Anterior cingulate cortex (tissue), 58 donors: ENCODE measurements at regions not wholly inside any gene's neighbourhood (a gene's known extent, or its start where the extent isn't known, plus 50 kb on each side); places are given as distances from the start of the nearest gene placed in this dataset.
A peak's percentile ranks its signal among the peaks of the same experiment; 100 is the strongest.

Experiments
- DNase-seq, 58 donors: peaks; one replicate each; lab custom pipeline; 2025; lab: John Stamatoyannopoulos, UW

DNA sequence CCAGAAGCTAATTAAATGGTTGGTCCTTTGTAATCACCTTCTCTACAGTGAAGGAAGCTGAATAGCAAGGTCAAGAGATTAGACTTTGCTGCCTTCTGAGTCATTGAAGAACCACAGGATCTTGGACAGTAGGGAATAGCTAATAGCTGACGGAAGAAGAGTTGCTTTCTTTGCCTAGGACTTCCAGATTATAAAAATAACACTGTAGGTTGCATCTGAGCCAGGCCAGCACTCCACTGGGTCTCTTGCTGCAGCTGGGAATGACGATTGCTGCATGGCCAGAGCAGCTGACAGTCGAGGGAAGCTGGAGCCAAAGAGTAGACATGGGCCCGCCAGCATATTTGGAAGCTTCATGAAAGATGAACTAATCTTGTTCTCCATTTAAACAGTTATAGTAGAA is 81.5 kb upstream of the KCNMB2 start:
- peak in 7 of 58 donors; percentile 2 to 9 (median 6) for DNase-seq

DNA sequence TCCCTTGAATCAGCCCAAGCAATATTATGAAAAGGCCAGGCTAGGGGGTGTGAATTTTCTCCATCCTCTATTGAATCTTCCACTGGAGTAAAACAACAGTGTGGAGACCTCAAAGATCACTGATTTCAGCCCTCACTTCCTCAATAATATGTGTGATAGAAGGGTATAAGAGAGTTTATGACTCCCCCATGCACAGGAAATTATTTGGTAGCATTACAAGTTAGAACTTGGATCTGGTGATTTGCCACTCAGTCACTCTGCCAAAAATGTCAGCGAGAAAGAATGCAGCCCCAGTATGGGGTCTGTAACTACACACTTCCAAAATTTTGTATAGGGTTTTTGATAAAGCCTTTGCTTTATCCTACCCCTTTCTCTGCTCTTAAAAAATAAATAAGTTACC is 81.0 kb upstream of the KCNMB2 start:
- DNase-seq, result no peak

DNA sequence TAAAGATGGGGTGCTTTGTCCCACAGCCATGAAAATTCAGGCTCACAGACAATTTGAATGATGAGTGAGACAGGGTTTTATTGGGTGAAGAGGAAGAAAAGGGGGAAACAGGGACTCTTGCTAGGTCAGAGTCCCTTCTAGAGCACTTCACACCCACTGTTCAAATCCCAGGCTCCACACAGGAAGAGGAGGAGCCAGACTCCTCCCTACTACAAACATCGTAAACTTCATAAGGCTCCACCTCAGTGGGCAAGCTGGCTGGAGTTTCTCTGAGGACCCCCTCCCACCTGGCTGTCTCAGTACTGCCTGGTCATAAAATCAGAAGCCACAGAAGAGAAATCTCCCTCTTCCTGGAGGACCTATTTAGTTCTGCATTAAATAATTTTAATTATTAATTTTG is 80.3 kb upstream of the KCNMB2 start:
- no peak for DNase-seq

- DNase-seq, result peak in 2 of 58 donors; percentile 1 to 3
Observed at GRCh38 chr3:178456621-178457285, 79.5 kb upstream of the KCNMB2 start.

DNA sequence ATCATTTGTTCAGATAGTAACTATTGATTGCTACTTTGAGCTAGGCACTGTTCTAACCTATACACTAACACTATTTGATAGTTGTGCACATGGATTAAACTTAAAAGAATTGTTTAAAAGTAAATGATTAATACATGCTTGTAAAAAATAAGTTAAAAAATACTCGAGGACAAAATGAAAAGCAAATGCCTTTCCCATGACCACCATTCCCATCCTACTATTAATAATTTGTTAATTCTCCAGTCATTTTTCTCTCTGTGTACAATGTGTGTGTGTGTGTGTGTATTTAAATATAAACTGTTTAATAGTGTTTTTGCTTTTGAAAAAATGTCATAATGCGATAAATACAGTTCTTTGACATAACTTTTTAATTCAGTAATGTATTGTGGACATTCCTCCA is 78.7 kb upstream of the KCNMB2 start:
- DNase-seq, result no peak

DNA sequence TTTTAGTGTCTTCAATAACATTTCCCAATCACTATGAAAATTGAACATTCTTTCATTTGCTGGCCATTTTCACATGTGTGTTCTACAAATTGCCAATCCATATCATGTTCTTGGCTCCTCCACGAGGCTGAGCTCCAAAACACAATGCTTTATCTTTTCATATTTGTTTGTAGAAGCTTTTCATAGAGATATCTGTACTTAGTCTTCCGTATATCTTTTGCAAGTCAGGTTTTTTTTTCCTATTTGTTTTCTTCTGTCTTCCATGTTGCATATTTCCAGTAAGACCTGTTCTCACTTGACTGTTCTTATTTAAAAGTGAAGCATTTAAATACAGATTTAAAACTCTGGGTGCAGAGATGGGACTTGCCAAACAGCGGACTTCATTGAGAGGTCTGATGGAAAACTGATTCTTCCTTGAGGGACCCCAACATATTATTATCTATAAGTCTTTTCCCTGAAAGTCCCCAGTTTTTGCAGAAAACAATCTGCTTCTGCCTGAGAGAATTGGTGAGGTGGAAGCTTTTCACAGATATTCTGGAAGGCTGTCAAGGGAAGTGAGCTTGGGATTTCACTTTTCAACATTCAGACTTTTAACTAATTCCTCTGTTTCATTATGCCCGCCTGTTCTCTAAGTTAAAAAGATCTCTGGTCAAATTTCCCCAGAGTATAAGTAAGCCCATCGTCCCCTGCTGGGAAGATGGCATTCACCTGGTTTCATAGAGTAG is 77.8 kb upstream of the KCNMB2 start:
- no peak for DNase-seq

- DNase-seq, result no peak
Observed at GRCh38 chr3:178459038-178459410, 77.2 kb upstream of the KCNMB2 start.

- no peak for DNase-seq
Observed at GRCh38 chr3:178465260-178466180, 70.7 kb upstream of the KCNMB2 start.

GRCh38 chr3:178472941-178473340 is 63.3 kb upstream of the KCNMB2 start:
- DNase-seq, result no peak

- DNase-seq, result no peak
Observed at GRCh38 chr3:178474526-178474925, 61.7 kb upstream of the KCNMB2 start.

GRCh38 chr3:178475062-178475461 is 61.2 kb upstream of the KCNMB2 start:
- no peak for DNase-seq

- DNase-seq, result no peak
Observed at GRCh38 chr3:178476886-178477285, 59.4 kb upstream of the KCNMB2 start.

DNA sequence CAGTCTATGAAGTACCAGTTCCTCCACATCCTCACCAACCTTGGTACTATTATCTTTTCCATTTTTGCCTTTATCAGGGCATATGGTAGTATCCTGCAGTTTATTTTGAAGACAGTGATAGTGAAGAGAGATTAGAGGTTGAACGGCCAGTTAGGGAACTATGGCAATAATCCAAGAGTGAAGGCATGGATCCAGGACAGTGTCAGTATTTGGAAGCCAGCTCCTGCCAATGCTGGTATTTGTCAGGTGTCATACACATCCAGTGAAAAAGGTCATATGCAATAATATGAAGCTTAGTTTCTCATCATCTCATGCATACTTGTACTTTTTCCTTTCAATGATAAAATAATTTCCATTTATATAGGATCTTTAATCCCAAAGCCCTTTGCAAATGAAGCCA is 56.8 kb upstream of the KCNMB2 start:
- DNase-seq, result no peak

- no peak for DNase-seq
Observed at GRCh38 chr3:178479860-178480259, 56.4 kb upstream of the KCNMB2 start.

GRCh38 chr3:178480274-178480673 is 56.0 kb upstream of the KCNMB2 start:
- DNase-seq, result peak in 1 of 58 donors; percentile 0

DNA sequence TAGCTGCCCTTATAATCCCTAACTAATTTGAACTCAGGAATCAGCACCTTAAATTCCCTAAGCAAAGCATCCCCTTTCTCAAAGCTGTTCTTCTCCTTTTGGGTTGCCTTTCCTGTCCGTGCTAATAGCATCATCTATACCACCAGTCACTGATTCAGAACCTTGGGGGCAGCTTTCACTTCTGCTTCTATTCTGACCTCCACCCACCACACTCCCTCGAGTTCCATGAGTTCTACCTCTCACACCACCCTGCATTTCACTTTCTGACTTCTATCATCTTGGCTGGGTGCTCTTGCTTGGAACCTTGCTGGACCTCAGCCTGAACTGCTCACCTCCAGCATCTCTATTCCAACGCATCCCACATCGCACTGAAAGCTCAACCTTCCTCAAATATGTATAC is 55.4 kb upstream of the KCNMB2 start:
- DNase-seq, result no peak

- DNase-seq, result no peak
Observed at GRCh38 chr3:178482981-178483380, 53.3 kb upstream of the KCNMB2 start.

GRCh38 chr3:178483704-178484103 is 52.5 kb upstream of the KCNMB2 start:
- no peak for DNase-seq

DNA sequence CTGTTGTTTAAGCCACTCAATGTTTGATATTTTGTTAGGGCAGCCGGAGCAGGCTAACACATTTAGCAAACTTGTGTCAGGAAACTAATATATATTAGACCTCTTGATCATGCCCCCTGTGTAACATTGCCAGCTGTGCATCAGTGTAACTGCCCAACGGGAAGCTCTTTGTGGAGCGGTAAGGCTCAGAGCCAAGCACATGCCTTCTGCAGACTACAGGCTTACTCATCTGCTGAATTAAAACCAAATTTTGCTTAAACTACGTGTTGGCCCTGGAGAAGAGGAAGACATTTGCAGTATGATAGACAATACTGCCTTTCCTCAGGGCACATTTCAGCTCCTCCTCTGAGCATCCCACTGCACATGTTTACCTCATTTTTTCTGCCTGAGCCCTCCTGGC is 50.5 kb upstream of the KCNMB2 start:
- DNase-seq, result peak in 1 of 58 donors; percentile 1
